Progenitor cell of endocrine pancreas (in vitro differentiated cells): ENCODE measurements at regions not wholly inside any gene's neighbourhood (a gene's known extent, or its start where the extent isn't known, plus 50 kb on each side); places are given as distances from the start of the nearest gene placed in this dataset.

ENCODE experiments used
- DNase-seq: peaks from one replicate; pipeline ENCODE4 v3.0.0; 2021; ENCODE audit warnings: low spot score; ENCODE audit not compliant: unreplicated experiment
- H3K27ac Mint-ChIP-seq: 2 replicates; pipeline ENCODE4 v1.8.0; 2021; ENCODE audit warnings: mild to moderate bottlenecking, moderate library complexity, mixed read lengths
- H3K27me3 Mint-ChIP-seq: 2 replicates; pipeline ENCODE4 v1.8.0; 2021; ENCODE audit warnings: mixed read lengths
- H3K36me3 Mint-ChIP-seq: 2 replicates; pipeline ENCODE4 v1.8.0; 2022; ENCODE audit warnings: mixed read lengths; ENCODE audit not compliant: insufficient read depth
- H3K4me1 Mint-ChIP-seq: 2 replicates; pipeline ENCODE4 v1.8.0; 2021; ENCODE audit warnings: low read depth, mixed read lengths
- H3K4me3 Mint-ChIP-seq: 2 replicates; pipeline ENCODE4 v1.8.0; 2021; ENCODE audit warnings: low read depth, mild to moderate bottlenecking, moderate library complexity, mixed read lengths
- H3K9me3 Mint-ChIP-seq: 2 replicates; pipeline ENCODE4 v1.8.0; 2021; ENCODE audit warnings: low read depth, mixed read lengths
- CTCF ChIP-seq: fragments of 200-600 bp; sonication (generic); IDR thresholded peaks from one replicate; pipeline ENCODE4 v1.5.0; 2021; ENCODE audit warnings: antibody characterized with exemption, mild to moderate bottlenecking; ENCODE audit not compliant: unreplicated experiment

DNA sequence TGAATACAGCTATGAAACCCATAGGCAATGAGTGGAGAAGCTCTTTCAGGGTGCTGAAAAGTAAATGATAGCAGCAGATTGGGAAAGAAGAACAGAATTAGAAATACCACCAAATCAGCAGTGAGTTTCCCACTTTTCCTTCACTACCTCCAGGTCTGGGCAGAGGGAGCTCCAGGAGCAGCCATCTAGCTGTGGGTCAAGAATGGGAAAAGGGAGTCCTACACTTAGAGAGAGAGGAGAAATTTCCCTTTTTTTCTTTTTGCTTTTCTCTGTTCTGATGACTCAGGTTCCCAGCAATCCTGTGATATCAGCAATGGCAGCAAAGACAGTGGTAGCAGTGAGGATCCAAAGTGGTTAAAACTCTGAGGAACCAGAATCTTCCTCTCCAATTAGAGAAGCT, 263.9 kb downstream of the NXPE2 start:
- DNase-seq, result no peak
- Mint-ChIP-seq H3K4me3 (no peak overlapping the region), H3K9me3 (peaks cover 19% of the 10 kb centered on the region)

GRCh38 chr11:114949614-114950351, 271.5 kb downstream of the NXPE2 start:
- peaks cover 7% of the 10 kb centered on the region for H3K4me1 Mint-ChIP-seq
- H3K36me3 Mint-ChIP-seq, result no peaks in the 10 kb centered on the region
- H3K27ac Mint-ChIP-seq, result no peak overlapping the region
- TF ChIP-seq CTCF, result no peak
- H3K4me3 Mint-ChIP-seq, result no peak overlapping the region
- no peak for DNase-seq
- H3K27me3 Mint-ChIP-seq, result no peaks in the 10 kb centered on the region
- no peaks in the 10 kb centered on the region for H3K9me3 Mint-ChIP-seq

More for the DNA sequence above, 263.9 kb downstream of the NXPE2 start:
- Mint-ChIP-seq H3K4me1 (no peaks in the 10 kb centered on the region), H3K27me3 (no peaks in the 10 kb centered on the region), H3K27ac (no peak overlapping the region), H3K36me3 (no peaks in the 10 kb centered on the region)
- peak; percentile 52 for TF ChIP-seq CTCF

GRCh38 chr11:114953039-114953438, 274.7 kb downstream of the NXPE2 start:
- H3K36me3 Mint-ChIP-seq, result no peaks in the 10 kb centered on the region
- DNase-seq, result no peak

GRCh38 chr11:114955923-114956322, 277.6 kb downstream of the NXPE2 start:
- DNase-seq, result no peak
- Mint-ChIP-seq H3K27ac (no peak overlapping the region), H3K27me3 (no peaks in the 10 kb centered on the region), H3K4me3 (no peak overlapping the region), H3K4me1 (peaks cover 10% of the 10 kb centered on the region), H3K9me3 (no peaks in the 10 kb centered on the region), H3K36me3 (no peaks in the 10 kb centered on the region)
- no peak for TF ChIP-seq CTCF

More at GRCh38 chr11:114953039-114953438, 274.7 kb downstream of the NXPE2 start:
- Mint-ChIP-seq H3K4me1 (peaks cover 7% of the 10 kb centered on the region), H3K27ac (no peak overlapping the region), H3K9me3 (no peaks in the 10 kb centered on the region), H3K27me3 (no peaks in the 10 kb centered on the region), H3K4me3 (no peak overlapping the region)
- no peak for TF ChIP-seq CTCF

GRCh38 chr11:114956566-114956965, 278.2 kb downstream of the NXPE2 start:
- Mint-ChIP-seq H3K9me3 (no peaks in the 10 kb centered on the region), H3K27ac (no peak overlapping the region), H3K36me3 (no peaks in the 10 kb centered on the region), H3K27me3 (no peaks in the 10 kb centered on the region), H3K4me1 (peaks cover 12% of the 10 kb centered on the region), H3K4me3 (no peak overlapping the region)
- no peak for DNase-seq
- no peak for TF ChIP-seq CTCF
